Activated CD4-positive, alpha-beta T cell treated with anti-CD3 and anti-CD28 coated beads, Interleukin-10, Interleukin-2, amounts not matched to agents 100 ng/mL and 50 ng/mL, durations not matched to agents 16 hours and 8 hours (primary cell): ENCODE measurements at regions not wholly inside any gene's neighbourhood (a gene's known extent, or its start where the extent isn't known, plus 50 kb on each side); places are given as distances from the start of the nearest gene placed in this dataset.

Experiments
- DNase-seq: peaks from one replicate; pipeline ENCODE4 v3.0.0-alpha.2; 2020

DNA sequence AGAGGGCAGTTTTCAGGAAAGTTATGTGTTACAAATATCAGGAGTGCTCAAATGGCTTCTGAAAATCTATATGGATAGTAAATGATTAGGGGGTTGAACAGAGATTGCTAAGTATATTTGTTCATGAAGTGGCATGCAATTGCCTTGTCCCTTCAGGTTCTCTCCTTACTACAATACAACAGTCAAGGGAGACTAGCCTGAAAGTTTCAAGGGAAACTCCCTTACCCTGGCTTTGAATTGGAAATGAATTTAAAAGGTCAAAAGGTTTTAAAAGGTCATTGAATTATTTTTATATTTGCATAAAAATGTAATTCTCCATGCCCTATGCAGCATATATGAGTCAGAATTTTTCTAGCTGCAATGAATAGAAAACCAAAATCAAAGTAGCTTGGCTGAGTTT lies 253.1 kb upstream of the SYT1 start:
- DNase-seq = no peak

DNA sequence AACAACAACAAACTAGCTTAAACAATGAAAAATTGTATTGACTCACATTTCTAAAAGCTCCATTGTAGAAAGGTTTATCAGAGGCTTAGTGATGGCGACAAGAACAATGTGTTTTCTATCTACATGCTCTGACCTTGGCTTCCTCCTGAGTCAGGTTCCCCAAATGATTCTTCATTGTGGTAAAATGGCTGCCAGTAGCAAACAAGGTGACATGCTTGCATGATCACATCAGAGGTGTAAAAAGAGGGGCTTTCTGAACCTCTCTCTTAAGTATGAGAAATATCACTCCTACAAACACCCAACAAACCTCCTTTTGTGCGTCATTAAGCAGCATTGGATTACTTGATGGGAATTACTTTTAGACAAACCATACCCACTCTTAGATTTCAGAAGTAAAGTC lies 252.4 kb upstream of the SYT1 start:
- DNase-seq = no peak

DNA sequence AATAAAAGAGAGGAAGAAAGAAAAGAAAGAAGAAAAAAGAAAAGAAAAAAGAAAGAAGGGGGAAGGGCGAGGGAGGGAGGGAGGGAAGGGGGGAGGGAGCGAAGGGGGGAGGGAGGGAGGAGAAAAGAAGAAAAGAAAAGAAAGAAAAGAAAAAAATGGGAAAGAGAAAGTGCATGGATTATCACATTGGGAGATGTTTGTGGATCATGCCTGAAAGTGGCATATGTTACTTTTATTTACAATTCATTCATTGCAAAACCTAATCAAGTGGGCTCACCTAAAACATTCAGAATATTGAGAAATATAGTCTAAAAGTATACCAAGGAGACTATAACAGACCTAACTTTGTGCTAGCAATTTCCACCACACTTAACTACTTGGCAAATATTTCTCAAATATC lies 246.9 kb upstream of the SYT1 start:
- no peak for DNase-seq

DNA sequence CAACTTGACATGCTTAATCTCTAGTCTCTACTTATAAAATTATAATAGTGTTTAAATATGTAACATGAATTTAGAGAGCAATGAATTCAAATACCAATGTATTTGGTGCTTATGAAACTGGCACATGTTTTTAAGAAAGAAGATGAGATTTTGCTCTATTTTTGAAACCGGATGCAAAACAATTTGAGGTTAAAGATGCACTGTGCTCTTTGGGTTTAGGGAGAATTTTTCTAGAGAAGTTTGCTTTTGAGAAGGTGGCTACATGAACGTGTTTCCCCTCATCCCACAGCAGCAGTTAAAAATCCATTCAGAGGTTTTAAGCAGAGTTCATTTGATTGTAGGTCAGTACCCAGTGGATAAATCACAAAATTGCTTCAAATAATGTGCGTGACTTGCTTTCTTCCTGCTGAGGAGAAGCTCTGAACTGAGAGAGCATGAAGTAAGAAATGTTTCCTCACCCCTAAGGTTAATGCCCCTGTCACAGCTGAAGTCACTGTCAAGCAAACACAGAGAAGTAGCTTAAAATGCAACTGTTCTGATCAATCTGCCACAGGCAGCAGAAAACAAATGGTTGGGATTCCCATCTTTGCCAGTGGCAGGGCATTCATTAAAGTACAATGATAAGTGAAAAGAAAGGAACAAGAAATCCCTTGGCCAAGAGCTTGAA lies 241.9 kb upstream of the SYT1 start:
- no peak for DNase-seq

DNA sequence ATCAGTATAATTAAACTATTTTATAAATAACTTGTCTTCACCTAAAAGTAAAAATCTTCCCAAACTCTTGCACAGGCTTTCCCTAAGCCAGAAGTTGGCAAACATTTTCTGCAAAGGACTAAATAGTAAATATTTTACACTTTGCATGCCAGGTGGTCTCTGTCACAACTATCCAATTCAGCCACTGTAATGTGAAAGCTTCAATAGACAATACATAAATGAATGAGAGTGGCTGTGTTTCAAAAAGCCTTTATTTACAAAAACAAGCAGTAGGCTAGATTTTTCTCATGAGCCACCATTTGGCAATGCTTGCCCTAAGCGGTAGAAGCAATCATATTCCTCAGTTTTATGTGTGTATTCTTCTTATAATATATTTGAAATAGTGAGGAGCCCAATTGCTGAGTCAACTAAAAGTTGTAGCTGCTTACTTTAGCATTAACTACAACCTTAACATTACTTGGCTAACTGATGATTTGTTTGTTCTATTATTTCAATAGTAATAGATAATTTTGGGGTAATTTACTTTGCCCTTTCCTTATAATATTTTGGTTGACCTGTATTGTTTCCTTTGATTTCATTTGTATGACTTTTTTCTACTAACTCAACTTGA lies 236.0 kb upstream of the SYT1 start:
- DNase-seq = no peak

DNA sequence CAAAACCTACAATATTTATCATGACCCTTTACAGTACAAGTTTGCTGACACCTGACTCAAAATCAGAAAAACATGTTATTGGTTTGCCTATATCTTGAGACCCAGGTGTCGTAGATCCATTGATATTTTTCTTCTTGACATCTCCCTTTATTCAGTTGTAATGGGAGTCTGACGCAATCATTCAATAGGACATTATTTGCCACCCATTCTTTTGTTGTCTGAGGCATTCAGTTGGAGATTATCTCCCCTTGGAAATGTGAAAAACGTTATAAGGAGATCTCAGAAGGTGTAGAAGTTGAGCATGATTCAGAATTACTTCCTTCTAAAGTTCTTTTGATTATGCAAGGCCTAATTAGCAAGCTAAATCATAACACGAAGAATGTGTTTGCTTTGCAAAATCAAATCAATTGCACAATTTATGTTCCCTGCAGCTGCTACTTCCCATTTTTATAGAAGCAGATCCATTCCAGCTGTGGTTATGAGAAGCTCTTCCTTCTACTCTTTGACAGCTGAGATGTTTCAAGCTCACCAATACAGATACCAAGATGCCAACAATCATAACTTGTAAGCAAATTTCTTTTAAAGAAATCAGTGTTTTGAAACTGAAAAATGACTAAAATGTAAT lies 228.2 kb upstream of the SYT1 start:
- DNase-seq = no peak

DNA sequence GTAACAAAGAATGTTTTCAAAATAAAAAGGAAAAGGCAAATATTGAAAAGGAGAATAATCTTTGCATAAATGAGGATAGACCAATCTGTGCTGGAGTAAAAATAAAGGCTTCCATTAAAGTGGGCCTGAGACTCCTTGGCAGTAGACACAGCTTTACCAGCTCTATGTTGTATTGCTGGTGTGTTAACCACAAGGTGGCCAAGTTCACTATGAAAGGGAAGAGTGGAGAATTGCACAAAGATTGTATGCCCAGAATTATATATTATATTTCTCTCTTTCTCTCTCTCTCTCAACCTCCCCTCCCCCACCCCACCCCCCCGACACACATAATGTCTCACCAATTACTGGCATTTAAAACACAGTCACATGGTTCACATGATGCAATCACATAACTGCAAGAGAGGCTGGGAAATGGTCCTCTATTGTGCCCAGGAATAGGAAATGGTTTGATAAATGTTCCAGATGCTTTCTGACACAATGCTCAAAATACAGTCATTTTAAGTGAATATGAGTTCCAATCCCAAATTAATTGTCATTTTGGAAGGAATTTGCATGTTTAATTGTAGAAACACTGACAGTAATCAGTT lies 222.6 kb upstream of the SYT1 start:
- DNase-seq = no peak

DNA sequence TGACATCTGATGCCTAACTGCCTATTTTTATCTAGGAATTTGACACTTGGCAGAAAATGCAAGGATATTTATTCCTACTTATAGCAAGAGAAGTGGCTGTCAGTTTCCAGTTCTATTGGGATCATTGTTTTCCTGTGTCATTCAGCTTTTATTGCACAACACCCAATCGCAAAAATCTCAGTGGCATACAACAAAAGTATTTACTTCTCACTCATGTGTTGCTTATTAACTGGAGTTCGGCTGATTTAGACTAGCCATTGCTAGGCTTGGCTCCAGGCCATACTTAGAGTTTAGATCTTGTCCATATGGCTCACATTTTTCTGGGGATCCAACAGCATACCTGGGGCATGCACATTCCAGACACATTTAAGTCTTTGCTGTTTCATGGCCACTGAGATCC lies 218.6 kb upstream of the SYT1 start:
- DNase-seq = no peak

DNA sequence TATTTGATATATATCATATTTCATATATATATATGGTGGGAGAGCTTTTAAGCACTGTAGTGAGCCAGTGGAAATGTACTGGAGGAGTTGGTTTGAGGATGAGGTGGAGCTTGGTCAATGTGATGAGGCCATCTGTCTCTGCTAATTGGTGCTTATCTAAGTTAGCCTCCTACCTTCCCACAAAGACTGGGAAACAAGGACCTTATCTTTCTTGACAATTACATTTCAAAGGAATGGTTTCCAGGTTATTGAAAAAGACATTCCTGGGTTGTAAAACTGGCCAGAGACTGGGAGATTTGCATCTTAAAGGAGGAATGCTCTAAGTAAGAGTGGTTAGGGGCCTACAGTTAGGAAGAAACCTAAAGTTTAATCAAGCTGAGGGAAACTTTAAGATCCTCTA lies 212.8 kb upstream of the SYT1 start:
- DNase-seq = no peak

DNA sequence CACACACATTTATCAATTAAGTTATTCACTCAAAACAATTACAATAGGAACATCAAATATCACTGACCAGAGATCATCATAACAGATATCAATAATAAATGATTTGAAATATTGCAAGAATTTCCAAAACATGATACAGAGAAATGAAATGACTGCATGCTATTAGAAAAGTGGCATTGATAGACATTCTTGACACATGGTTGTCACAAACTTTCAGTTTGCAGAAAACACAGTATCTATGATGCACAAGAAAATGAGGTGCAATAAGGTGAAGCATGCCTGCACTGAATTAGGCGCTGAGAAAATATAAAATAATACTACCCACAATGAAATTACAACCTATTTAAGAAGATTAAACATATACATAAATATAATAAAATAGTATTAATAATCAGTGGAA lies 198.0 kb upstream of the SYT1 start:
- no peak for DNase-seq

DNA sequence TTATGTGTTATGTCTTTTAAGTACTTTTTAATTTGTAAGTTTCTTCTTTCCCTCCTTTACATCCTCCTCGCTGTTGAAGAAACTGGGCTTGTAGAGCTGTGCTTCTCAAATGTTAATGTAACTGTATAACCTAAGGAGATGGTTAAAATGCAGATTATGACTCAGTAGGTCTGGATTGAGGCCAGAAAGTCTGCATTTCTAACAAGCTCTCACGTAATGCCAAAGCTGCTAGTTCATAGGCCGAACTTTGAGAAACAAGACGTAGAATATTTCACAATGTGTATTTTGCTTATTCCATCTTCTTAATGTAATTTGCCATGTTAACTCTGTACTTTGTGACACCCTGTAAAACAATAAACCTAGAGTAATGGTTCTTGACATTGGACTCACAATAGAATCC lies 193.3 kb upstream of the SYT1 start:
- no peak for DNase-seq

DNA sequence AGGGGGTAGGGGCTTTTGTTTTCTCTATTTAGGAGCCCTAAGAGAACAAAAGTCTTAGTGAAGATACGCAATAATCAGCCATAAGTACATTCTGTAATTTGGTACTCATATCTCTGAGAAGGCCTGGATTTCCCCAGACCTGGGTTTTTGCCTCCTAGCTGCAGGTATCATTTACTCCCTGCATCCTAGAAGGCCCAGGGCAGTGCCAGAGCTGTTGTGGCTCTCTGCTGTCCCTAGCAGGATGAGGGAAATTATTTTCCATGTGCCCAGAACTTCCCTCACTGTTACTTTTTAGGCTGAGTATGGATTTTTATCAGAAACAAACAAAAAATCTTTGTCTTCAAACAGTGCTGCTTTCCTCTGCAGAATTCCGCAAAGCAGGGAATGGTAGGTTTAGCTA lies 192.5 kb upstream of the SYT1 start:
- DNase-seq = no peak

DNA sequence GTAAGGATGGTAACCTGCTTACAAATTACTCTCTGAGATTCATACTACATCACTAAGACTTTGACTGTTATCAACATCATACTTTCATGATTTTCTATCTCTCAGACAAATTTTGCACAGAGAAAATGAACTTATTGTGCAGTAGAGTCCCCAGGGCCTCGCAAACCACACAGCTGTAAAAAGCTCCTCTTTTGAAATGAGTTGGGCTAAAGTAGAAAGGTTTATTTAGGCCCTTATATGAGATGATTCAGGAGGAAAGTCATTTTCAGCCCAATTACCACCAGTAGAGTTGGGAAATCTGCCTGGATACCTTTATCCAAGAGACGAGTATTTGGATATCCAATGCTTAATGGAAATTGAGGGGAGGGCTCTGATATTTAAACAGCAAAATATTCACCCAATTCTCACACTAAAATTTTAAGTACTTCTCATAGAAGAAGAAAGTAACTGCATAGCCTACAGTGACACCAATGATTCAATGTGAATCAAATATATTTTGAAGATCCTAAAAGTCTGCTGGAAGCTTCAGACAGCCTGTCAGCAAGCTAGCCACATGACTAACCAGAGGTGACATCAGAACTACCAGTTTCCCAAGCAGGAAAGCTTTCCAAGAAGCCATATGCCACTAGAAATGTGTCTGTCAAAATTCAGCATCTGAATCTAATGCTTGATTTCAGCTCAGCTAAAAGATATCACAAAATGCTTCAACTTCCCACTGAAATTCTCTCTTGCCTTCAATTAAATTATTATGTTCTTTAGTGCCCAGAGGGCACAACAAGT lies 190.1 kb upstream of the SYT1 start:
- DNase-seq = no peak

DNA sequence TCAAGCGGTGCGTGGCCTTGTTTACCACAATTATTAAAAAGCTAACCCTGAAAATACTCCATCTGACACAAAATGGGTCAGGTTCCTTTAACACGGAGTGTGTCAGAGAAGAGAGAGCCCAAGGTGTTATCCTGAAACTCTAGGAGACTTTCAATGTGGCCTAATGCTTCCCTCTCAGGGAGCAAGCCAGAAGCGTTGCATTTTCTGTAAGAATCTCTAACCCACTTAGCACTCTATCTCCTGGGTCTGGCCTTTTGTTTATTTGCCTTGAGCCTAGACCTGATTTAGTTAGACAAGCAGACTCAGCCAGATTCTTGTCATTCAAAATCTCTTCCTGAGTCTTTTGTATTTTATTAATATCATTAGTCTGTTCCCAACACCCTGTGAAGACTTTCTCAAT lies 184.0 kb upstream of the SYT1 start:
- no peak for DNase-seq

DNA sequence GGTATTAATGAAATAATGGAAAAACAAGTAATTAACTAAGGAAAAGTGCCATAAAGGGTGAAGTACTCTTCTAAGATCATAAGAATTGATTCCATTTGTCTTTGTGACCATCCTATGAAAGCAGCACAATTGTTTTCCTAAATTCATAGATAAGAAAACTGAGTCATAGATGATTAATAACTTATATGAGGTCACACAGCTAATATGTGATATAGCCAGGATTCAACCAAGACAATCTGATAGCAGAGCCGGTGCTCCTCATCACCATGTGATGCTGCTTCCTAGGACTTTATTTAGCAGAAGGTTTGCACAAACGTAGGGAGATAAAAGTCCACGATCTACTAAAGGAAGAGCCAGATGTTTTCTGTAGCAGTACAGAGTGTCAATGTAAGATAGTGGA lies 181.5 kb upstream of the SYT1 start:
- no peak for DNase-seq

DNA sequence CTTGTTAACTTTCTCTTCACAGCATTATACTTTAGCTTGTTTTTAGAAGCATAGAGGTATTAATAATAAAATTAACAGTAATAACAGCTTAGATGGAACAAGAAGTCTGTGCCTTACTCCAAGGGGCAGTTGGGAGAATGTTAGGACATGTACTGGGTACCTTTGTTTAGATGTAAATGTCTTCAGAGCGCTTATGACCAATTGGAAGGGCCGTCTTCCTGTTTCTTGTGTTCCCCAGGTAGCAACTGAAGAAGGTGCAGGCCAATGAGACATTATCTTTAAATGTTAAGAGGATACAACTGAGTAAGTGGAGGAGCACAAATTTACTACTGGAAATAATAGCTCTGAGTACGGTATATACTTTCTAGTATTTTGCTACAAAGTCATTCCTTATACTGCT lies 180.9 kb upstream of the SYT1 start:
- DNase-seq = no peak

DNA sequence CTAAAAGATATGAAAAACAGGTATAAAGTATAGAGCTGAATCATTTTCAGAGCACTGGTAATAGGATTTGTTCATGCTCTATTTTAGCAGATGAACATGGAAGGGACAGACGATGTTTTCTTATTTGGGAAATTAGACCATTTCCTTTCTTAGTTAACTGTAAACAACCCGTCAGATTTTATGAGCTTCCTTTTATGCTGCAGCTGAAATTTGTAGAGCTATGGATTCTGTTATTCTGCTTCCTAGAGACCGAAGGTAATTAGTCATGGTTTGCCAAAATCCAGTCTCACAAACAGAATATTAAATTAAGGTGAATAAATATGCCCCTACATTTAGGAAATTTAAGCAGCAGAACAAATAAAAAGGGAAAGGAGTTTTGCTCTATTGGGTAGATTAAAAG lies 180.2 kb upstream of the SYT1 start:
- no peak for DNase-seq

DNA sequence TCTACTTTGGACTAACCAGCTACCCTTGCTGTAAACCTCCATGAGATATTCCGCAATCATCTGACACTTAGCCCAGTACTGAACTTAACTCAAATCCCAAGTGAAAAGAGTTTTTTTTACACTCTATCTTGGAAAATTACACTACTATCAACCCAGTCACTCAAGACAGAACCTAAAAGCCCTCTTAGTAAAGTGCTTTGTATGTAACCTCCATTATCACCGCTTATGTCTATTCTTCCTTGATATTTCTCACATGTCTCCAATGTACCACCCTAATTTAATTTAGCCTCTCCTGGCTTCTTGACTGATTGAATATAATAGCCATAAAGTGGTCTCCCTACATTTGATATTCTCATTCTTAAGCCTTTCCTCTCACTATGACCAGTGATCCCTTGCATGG lies 168.8 kb upstream of the SYT1 start:
- DNase-seq = no peak

DNA sequence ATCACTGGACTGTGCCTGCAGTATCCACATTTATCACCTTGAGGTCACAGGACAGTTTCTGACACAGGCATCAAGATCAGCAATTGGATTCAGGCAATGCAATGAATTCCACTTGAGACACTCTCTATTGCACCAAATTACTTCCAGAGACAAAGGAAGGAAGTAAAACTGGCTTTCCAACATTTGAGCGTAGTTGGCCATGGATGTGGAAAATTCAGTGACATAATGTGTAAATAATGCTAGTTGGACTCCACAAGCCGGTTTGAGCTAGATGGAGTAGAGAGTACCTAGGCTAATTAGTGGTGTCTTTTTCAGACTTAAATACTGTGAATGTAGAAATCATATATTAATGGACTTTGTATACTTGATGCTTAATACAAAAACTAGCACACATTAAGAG lies 168.3 kb upstream of the SYT1 start:
- no peak for DNase-seq

DNA sequence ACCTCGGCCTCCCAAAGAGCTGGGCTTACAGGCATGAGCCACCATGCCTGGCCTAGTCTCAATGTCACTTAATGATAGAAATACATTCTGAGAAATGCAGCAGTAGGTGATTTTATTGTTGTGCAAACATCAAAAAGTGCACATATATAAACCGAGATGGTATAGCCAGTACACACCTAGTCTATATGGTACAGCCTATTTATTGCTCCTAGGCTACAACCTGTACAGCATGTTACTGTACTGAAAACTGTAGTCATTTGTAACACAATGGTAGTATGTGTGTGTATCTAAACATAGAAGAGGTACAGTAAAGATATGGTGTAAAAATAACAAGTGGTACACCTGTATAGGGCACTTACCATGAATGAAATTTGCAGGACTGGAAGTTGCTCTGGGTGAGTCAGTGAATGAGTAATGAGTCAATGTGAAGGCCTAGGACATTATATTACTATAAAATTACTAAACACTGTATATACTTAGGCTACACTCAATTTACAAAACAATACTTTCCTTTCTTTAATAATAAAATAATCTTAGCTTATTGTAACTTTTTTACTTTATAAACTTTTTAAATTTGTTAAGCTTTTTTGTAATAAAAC lies 166.7 kb upstream of the SYT1 start:
- DNase-seq = no peak

DNA sequence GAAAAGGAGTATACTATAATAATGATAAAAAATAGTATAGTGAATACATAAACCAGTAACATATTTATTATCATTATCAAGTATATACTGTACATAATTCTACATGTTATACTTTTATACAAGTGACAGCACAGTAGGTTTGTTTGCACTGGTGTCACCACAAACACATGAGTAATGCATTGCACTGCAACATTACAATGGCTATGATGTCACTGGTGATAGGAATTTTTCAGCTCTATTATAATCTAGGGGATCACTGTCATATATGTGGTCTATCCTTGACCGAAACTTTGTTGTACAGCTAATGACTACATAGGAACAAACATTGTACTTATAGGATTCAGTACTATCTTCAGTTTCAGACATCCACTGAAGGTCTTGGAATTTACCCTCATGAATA lies 165.8 kb upstream of the SYT1 start:
- DNase-seq = no peak

DNA sequence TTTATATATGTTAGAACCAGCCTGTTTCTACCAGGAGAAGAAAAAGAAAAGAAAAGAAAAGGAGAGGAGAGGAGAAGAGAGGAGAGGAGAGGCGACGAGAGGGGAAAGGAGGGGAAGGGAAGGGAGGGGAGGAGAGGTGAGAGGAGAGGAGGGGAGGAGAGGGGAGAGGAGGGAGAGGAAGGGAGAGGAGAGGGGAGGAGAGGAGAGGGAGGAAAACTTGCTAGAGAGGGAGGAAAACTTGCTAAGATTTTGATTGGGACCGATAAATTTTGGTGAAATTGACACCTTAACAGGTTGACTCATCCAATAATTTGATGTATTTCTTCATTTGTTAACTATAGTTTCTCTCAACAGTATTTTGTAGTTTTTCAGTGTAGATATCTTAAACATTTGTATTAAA lies 164.0 kb upstream of the SYT1 start:
- DNase-seq = no peak

DNA sequence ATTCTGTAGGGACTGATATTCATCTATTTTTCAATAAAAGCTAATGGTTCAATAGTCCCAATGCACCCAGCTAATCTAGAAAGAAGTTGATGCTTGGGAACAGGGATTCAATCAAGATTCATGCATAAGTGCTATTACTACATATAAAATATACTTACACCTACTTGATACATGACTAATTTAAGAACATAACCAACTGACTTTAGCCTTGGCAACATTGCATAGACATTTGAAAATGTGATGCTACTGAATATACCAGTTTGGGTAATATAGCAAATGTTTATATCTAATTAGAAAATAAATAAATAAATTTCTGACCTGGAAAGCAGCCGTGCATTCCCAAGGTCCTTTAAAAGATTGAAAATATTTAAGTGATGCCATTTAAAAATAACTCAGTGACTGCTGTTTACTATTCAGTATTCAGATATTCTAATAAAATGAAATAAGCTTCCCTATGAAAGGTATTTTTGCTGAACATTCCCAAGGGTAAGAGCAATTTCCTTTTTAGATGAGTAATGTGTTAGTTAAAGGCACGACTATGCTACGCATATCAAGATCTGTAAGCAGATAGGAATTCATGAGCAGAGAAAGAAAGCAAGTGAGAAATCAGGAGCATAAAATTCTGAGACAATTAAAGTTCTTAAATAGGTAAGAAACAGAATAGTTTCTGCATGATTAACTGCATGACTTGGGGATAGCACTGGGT lies 160.6 kb upstream of the SYT1 start:
- DNase-seq = no peak
